NCI-H1105 (cell line): ENCODE measurements at regions not wholly inside any gene's neighbourhood (a gene's known extent, or its start where the extent isn't known, plus 50 kb on each side); places are given as distances from the start of the nearest gene placed in this dataset.

Source experiments
- DNase-seq: peaks from one replicate; lab custom pipeline; 2025; lab: John Stamatoyannopoulos, UW

- DNase-seq = no peak
Measured at GRCh38 chr5:173527671-173528070, 88.8 kb downstream of the BOD1 start.

GRCh38 chr5:173524136-173524535 lies 92.3 kb downstream of the BOD1 start:
- DNase-seq = no peak

- no peak for DNase-seq
Measured at GRCh38 chr5:173523388-173523787, 93.1 kb downstream of the BOD1 start.

- no peak for DNase-seq
Measured at GRCh38 chr5:173522518-173522917, 93.9 kb downstream of the BOD1 start.

GRCh38 chr5:173518856-173519255 lies 97.6 kb downstream of the BOD1 start:
- DNase-seq = no peak

GRCh38 chr5:173517648-173518047 lies 98.8 kb downstream of the BOD1 start:
- DNase-seq = no peak

- no peak for DNase-seq
Measured at GRCh38 chr5:173515526-173515925, 100.9 kb downstream of the BOD1 start.

- no peak for DNase-seq
Measured at GRCh38 chr5:173514661-173515060, 101.8 kb downstream of the BOD1 start.

GRCh38 chr5:173513521-173513991 lies 102.9 kb downstream of the BOD1 start:
- DNase-seq = no peak

GRCh38 chr5:173512637-173513435 lies 103.6 kb downstream of the BOD1 start:
- no peak for DNase-seq

- DNase-seq = no peak
Measured at GRCh38 chr5:173509060-173509459, 107.4 kb downstream of the BOD1 start.

- DNase-seq = no peak
Measured at GRCh38 chr5:173507171-173507570, 109.3 kb downstream of the BOD1 start.

- DNase-seq = no peak
Measured at GRCh38 chr5:173505634-173506033, 110.8 kb downstream of the BOD1 start.

GRCh38 chr5:173501922-173502321 lies 114.5 kb downstream of the BOD1 start:
- DNase-seq = no peak

- DNase-seq = no peak
Measured at GRCh38 chr5:173501271-173501670, 115.2 kb downstream of the BOD1 start.

GRCh38 chr5:173500213-173500560 lies 116.3 kb downstream of the BOD1 start:
- DNase-seq = no peak

GRCh38 chr5:173499471-173500212 lies 116.8 kb downstream of the BOD1 start:
- DNase-seq = peak; percentile 0

GRCh38 chr5:173498739-173499470 lies 117.5 kb downstream of the BOD1 start:
- no peak for DNase-seq

- DNase-seq = no peak
Measured at GRCh38 chr5:173498286-173498685, 118.2 kb downstream of the BOD1 start.

GRCh38 chr5:173497685-173498084 lies 118.8 kb downstream of the BOD1 start:
- no peak for DNase-seq

- no peak for DNase-seq
Measured at GRCh38 chr5:173496883-173497255, 119.6 kb downstream of the BOD1 start.

GRCh38 chr5:173496129-173496882 lies 120.1 kb downstream of the BOD1 start:
- no peak for DNase-seq
